ENCODE measurements at regions not wholly inside any gene's neighbourhood (a gene's known extent, or its start where the extent isn't known, plus 50 kb on each side); places are given as distances from the start of the nearest gene placed in this dataset.

DNA sequence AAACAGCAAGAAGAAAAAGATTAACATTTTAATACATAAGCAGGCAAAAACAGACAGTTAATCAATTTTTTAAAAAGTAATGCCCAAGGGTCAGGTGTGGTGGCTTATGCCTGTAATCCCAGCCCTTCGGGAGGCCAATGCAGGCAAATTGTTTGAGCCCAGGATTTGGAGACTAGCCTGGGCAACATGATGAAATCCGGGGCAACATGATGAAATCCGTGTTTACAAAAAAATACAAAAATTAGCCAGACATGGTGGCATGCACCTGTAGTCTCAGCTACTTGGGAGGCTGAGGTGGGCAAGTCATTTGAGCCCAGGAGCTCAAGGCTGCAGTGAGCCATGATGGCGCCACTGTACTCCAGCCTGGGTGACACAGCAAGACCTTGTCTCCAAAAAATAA is 94.1 kb upstream of the DST start:
- TF ChIP-seq, protein P1, sequence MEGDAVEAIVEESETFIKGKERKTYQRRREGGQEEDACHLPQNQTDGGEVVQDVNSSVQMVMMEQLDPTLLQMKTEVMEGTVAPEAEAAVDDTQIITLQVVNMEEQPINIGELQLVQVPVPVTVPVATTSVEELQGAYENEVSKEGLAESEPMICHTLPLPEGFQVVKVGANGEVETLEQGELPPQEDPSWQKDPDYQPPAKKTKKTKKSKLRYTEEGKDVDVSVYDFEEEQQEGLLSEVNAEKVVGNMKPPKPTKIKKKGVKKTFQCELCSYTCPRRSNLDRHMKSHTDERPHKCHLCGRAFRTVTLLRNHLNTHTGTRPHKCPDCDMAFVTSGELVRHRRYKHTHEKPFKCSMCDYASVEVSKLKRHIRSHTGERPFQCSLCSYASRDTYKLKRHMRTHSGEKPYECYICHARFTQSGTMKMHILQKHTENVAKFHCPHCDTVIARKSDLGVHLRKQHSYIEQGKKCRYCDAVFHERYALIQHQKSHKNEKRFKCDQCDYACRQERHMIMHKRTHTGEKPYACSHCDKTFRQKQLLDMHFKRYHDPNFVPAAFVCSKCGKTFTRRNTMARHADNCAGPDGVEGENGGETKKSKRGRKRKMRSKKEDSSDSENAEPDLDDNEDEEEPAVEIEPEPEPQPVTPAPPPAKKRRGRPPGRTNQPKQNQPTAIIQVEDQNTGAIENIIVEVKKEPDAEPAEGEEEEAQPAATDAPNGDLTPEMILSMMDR (conservative IDR thresholded peaks at IDR 0.05), result no peak
- TF ChIP-seq ZFX (IDR thresholded peaks at IDR 0.05), result no peak
